ENCODE measurements at regions not wholly inside any gene's neighbourhood (a gene's known extent, or its start where the extent isn't known, plus 50 kb on each side); places are given as distances from the start of the nearest gene placed in this dataset.

DNA sequence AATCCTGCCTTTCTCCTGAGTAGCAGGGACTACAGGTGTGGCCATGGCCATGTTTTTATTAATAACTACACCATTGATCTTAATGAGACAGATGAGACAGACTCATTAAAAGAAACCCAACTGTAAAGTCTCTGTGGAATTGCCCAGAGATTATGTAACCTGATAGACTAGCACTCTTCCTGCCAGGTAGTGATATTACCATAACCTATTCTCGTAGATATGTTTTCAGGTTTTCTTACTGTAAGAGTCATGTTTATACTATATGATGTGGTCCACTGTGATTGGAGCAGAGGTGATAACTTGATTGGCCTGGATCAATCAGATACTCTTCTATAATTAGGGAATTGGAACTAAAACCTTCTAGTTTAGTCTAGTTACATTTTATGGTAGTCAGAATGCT, 93.7 kb downstream of the NFKBIZ start:
- TF ChIP-seq, protein P1, sequence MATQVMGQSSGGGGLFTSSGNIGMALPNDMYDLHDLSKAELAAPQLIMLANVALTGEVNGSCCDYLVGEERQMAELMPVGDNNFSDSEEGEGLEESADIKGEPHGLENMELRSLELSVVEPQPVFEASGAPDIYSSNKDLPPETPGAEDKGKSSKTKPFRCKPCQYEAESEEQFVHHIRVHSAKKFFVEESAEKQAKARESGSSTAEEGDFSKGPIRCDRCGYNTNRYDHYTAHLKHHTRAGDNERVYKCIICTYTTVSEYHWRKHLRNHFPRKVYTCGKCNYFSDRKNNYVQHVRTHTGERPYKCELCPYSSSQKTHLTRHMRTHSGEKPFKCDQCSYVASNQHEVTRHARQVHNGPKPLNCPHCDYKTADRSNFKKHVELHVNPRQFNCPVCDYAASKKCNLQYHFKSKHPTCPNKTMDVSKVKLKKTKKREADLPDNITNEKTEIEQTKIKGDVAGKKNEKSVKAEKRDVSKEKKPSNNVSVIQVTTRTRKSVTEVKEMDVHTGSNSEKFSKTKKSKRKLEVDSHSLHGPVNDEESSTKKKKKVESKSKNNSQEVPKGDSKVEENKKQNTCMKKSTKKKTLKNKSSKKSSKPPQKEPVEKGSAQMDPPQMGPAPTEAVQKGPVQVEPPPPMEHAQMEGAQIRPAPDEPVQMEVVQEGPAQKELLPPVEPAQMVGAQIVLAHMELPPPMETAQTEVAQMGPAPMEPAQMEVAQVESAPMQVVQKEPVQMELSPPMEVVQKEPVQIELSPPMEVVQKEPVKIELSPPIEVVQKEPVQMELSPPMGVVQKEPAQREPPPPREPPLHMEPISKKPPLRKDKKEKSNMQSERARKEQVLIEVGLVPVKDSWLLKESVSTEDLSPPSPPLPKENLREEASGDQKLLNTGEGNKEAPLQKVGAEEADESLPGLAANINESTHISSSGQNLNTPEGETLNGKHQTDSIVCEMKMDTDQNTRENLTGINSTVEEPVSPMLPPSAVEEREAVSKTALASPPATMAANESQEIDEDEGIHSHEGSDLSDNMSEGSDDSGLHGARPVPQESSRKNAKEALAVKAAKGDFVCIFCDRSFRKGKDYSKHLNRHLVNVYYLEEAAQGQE (IDR thresholded peaks at IDR 0.05; ENCODE audit: insufficient replicate concordance, low read depth), result no peak
- TF ChIP-seq SPI1 (IDR thresholded peaks at IDR 0.05; ENCODE audit: borderline replicate concordance, low read depth), result no peak
- TF ChIP-seq, protein P2, sequence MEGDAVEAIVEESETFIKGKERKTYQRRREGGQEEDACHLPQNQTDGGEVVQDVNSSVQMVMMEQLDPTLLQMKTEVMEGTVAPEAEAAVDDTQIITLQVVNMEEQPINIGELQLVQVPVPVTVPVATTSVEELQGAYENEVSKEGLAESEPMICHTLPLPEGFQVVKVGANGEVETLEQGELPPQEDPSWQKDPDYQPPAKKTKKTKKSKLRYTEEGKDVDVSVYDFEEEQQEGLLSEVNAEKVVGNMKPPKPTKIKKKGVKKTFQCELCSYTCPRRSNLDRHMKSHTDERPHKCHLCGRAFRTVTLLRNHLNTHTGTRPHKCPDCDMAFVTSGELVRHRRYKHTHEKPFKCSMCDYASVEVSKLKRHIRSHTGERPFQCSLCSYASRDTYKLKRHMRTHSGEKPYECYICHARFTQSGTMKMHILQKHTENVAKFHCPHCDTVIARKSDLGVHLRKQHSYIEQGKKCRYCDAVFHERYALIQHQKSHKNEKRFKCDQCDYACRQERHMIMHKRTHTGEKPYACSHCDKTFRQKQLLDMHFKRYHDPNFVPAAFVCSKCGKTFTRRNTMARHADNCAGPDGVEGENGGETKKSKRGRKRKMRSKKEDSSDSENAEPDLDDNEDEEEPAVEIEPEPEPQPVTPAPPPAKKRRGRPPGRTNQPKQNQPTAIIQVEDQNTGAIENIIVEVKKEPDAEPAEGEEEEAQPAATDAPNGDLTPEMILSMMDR (IDR thresholded peaks at IDR 0.05; ENCODE audit: insufficient read depth, low read length), result no peak
- TF ChIP-seq GABPA (IDR thresholded peaks at IDR 0.05; ENCODE audit: low read depth), result no peak
- no peak for TF ChIP-seq POLR2AphosphoS5 (IDR thresholded peaks at IDR 0.05; ENCODE audit: low read depth)
- Histone ChIP-seq H3K4me3 (replicated peaks; ENCODE audit: insufficient read depth, low read length) (no peak overlapping the region), H3K27me3 (ENCODE audit: insufficient read depth, poor library complexity, severe bottlenecking) (no peaks in the 10 kb centered on the region), H3K27ac (replicated peaks) (no peak overlapping the region)
- no peak for DNase-seq (ENCODE audit: low read depth in 1 of 2, low spot score in 1 of 2)

DNA sequence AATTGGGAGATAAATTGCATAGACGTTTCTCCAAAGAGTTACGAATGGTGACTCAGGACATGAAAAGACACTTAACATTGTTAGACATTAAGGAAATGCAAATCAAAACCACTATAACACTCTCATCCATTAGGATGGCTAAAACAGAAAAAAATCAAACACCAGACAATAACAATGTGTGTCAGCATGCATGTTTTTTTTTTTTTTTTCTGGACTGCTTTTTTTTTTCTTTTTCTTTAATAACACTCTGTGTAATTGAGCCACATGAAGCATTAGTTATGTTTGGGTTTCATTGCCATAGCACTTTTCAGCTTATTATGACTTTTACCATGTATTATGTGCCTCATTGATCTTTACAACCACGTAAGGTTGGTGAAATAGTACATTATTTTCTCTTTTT, 95.0 kb downstream of the NFKBIZ start:
- Histone ChIP-seq H3K27ac (replicated peaks) (no peak overlapping the region), H3K27me3 (ENCODE audit: insufficient read depth, poor library complexity, severe bottlenecking) (no peaks in the 10 kb centered on the region), H3K4me3 (replicated peaks; ENCODE audit: insufficient read depth, low read length) (no peak overlapping the region)
- DNase-seq (ENCODE audit: low read depth in 1 of 2, low spot score in 1 of 2), result no peak
- TF ChIP-seq SPI1 (IDR thresholded peaks at IDR 0.05; ENCODE audit: borderline replicate concordance, low read depth) (no peak), GABPA (IDR thresholded peaks at IDR 0.05; ENCODE audit: low read depth) (no peak), POLR2AphosphoS5 (IDR thresholded peaks at IDR 0.05; ENCODE audit: low read depth) (no peak)
- TF ChIP-seq, protein P1 (IDR thresholded peaks at IDR 0.05; ENCODE audit: insufficient replicate concordance, low read depth), result no peak
- TF ChIP-seq, protein P2 (IDR thresholded peaks at IDR 0.05; ENCODE audit: insufficient read depth, low read length), result no peak

DNA sequence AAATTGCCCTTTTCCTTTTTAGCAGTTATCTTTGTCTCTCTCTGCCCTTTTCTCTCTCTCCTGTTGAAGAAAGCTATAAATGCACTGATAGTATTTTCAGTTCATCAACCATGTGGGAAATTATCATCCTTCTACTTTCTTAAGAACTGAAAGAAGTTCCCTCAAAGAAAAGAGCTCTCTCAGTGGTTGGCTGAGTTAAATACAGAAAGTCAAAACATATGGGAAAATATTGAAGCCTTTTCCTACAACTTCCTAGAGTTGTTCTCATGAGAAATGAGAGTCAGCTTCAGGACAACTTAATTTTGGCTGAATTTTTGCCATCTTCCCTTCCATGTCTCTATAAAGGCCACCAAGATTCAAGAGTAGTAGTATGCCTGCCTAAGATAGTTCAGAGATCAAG, 96.7 kb downstream of the NFKBIZ start:
- no peak overlapping the region for H3K4me3 ChIP-seq (replicated peaks; ENCODE audit: insufficient read depth, low read length)
- no peak for DNase-seq (ENCODE audit: low read depth in 1 of 2, low spot score in 1 of 2)
- no peak overlapping the region for H3K27ac ChIP-seq (replicated peaks)
- TF ChIP-seq SPI1 (IDR thresholded peaks at IDR 0.05; ENCODE audit: borderline replicate concordance, low read depth), result no peak
- no peak for TF ChIP-seq GABPA (IDR thresholded peaks at IDR 0.05; ENCODE audit: low read depth)
- TF ChIP-seq POLR2AphosphoS5 (IDR thresholded peaks at IDR 0.05; ENCODE audit: low read depth), result no peak
- TF ChIP-seq, protein P2 (IDR thresholded peaks at IDR 0.05; ENCODE audit: insufficient read depth, low read length), result no peak
- TF ChIP-seq, protein P1 (IDR thresholded peaks at IDR 0.05; ENCODE audit: insufficient replicate concordance, low read depth), result no peak
- no peaks in the 10 kb centered on the region for H3K27me3 ChIP-seq (ENCODE audit: insufficient read depth, poor library complexity, severe bottlenecking)

All from HL-60 (cell line).